IPS-20b (cell line): ENCODE measurements at regions not wholly inside any gene's neighbourhood (a gene's known extent, or its start where the extent isn't known, plus 50 kb on each side); places are given as distances from the start of the nearest gene placed in this dataset.

Experiments used
- H3K27ac ChIP-seq: one replicate; pipeline ENCODE4 v1.5.1; 2013; ENCODE audit warnings: low read length
- H3K27me3 ChIP-seq: 2 replicates; pipeline ENCODE4 v1.6.1; 2013; ENCODE audit warnings: mild to moderate bottlenecking, low read length, inconsistent platforms; ENCODE audit not compliant: insufficient read depth
- H3K36me3 ChIP-seq: 2 replicates; pipeline ENCODE4 v1.6.1; 2013; ENCODE audit warnings: low read depth, mild to moderate bottlenecking, inconsistent platforms, low read length, moderate library complexity; ENCODE audit not compliant: insufficient read depth
- H3K4me1 ChIP-seq: 2 replicates; pipeline ENCODE4 v1.6.1; 2013; ENCODE audit warnings: mild to moderate bottlenecking, control low read depth, inconsistent platforms, low read length, moderate library complexity; ENCODE audit not compliant: insufficient read depth
- H3K4me3 ChIP-seq: 2 replicates; pipeline ENCODE4 v1.5.1; 2013; ENCODE audit warnings: mild to moderate bottlenecking, low read length, inconsistent platforms
- H3K9ac ChIP-seq: 2 replicates; pipeline ENCODE4 v1.6.1; 2013; ENCODE audit warnings: low read depth, mild to moderate bottlenecking, inconsistent platforms, low read length, moderate library complexity
- H3K9me3 ChIP-seq: 2 replicates; pipeline ENCODE4 v1.6.1; 2013; ENCODE audit warnings: mild to moderate bottlenecking, low read depth, low read length, inconsistent platforms; ENCODE audit not compliant: insufficient read depth

GRCh38 chr1:8104278-8105236 is 78.4 kb upstream of the ERRFI1 start:
- no peak overlapping the region for H3K4me3 ChIP-seq
- no peaks in the 10 kb centered on the region for H3K27me3 ChIP-seq
- H3K4me1 ChIP-seq = no peaks in the 10 kb centered on the region
- H3K9me3 ChIP-seq = no peaks in the 10 kb centered on the region
- no peak overlapping the region for H3K9ac ChIP-seq
- H3K27ac ChIP-seq = no peak overlapping the region
- no peaks in the 10 kb centered on the region for H3K36me3 ChIP-seq

GRCh38 chr1:8097908-8098307 is 71.8 kb upstream of the ERRFI1 start:
- Histone ChIP-seq H3K27me3 (no peaks in the 10 kb centered on the region), H3K4me1 (peaks cover 6% of the 10 kb centered on the region; the same call in 1 of the 2 replicates), H3K36me3 (no peaks in the 10 kb centered on the region), H3K4me3 (no peak overlapping the region), H3K9me3 (no peaks in the 10 kb centered on the region), H3K27ac (no peak overlapping the region), H3K9ac (no peak overlapping the region)

- Histone ChIP-seq H3K4me1 (peaks cover 6% of the 10 kb centered on the region; the same call in 1 of the 2 replicates), H3K9me3 (no peaks in the 10 kb centered on the region), H3K27me3 (no peaks in the 10 kb centered on the region), H3K4me3 (no peak overlapping the region), H3K36me3 (no peaks in the 10 kb centered on the region), H3K9ac (0 out of 2 replicates have a peak overlapping the region, but pooled peaks have one; percentile 10), H3K27ac (no peak overlapping the region)
Measured at GRCh38 chr1:8097077-8097799, 71.1 kb upstream of the ERRFI1 start.

- no peaks in the 10 kb centered on the region for H3K27me3 ChIP-seq
- H3K4me3 ChIP-seq = no peak overlapping the region
- no peak overlapping the region for H3K9ac ChIP-seq
- no peaks in the 10 kb centered on the region for H3K36me3 ChIP-seq
- peaks cover 6% of the 10 kb centered on the region; the same call in 1 of the 2 replicates for H3K4me1 ChIP-seq
- no peaks in the 10 kb centered on the region for H3K9me3 ChIP-seq
- H3K27ac ChIP-seq = no peak overlapping the region
Measured at GRCh38 chr1:8096105-8097011, 70.2 kb upstream of the ERRFI1 start.

GRCh38 chr1:8095584-8095983 is 69.5 kb upstream of the ERRFI1 start:
- H3K36me3 ChIP-seq = no peaks in the 10 kb centered on the region
- peaks cover 6% of the 10 kb centered on the region; the same call in 1 of the 2 replicates for H3K4me1 ChIP-seq
- H3K9ac ChIP-seq = no peak overlapping the region
- H3K27me3 ChIP-seq = no peaks in the 10 kb centered on the region
- no peaks in the 10 kb centered on the region for H3K9me3 ChIP-seq
- no peak overlapping the region for H3K4me3 ChIP-seq
- no peak overlapping the region for H3K27ac ChIP-seq

GRCh38 chr1:8094481-8095241 is 68.6 kb upstream of the ERRFI1 start:
- Histone ChIP-seq H3K27ac (no peak overlapping the region), H3K4me1 (peaks cover 6% of the 10 kb centered on the region; the same call in 1 of the 2 replicates), H3K9ac (no peak overlapping the region), H3K9me3 (no peaks in the 10 kb centered on the region), H3K4me3 (no peak overlapping the region), H3K27me3 (no peaks in the 10 kb centered on the region), H3K36me3 (no peaks in the 10 kb centered on the region)

GRCh38 chr1:8093221-8093980 is 67.3 kb upstream of the ERRFI1 start:
- Histone ChIP-seq H3K27ac (no peak overlapping the region), H3K9ac (no peak overlapping the region), H3K4me3 (no peak overlapping the region), H3K27me3 (no peaks in the 10 kb centered on the region), H3K36me3 (no peaks in the 10 kb centered on the region), H3K9me3 (no peaks in the 10 kb centered on the region), H3K4me1 (peaks cover 6% of the 10 kb centered on the region; the same call in 1 of the 2 replicates)

GRCh38 chr1:8092657-8093056 is 66.5 kb upstream of the ERRFI1 start:
- H3K27ac ChIP-seq = no peak overlapping the region
- no peaks in the 10 kb centered on the region for H3K27me3 ChIP-seq

GRCh38 chr1:8091691-8092090 is 65.6 kb upstream of the ERRFI1 start:
- Histone ChIP-seq H3K27ac (no peak overlapping the region), H3K9me3 (no peaks in the 10 kb centered on the region), H3K4me1 (no peaks in the 10 kb centered on the region), H3K9ac (no peak overlapping the region), H3K4me3 (no peak overlapping the region), H3K36me3 (no peaks in the 10 kb centered on the region), H3K27me3 (no peaks in the 10 kb centered on the region)

More at GRCh38 chr1:8092657-8093056, 66.5 kb upstream of the ERRFI1 start:
- Histone ChIP-seq H3K9me3 (no peaks in the 10 kb centered on the region), H3K4me3 (no peak overlapping the region), H3K36me3 (no peaks in the 10 kb centered on the region), H3K4me1 (peaks cover 6% of the 10 kb centered on the region; the same call in 1 of the 2 replicates), H3K9ac (no peak overlapping the region)

- H3K4me1 ChIP-seq = no peaks in the 10 kb centered on the region
- H3K27ac ChIP-seq = no peak overlapping the region
- H3K4me3 ChIP-seq = no peak overlapping the region
- H3K36me3 ChIP-seq = no peaks in the 10 kb centered on the region
- H3K27me3 ChIP-seq = no peaks in the 10 kb centered on the region
- H3K9me3 ChIP-seq = no peaks in the 10 kb centered on the region
- no peak overlapping the region for H3K9ac ChIP-seq
Measured at GRCh38 chr1:8090241-8090702, 64.2 kb upstream of the ERRFI1 start.
